ENCODE measurements at regions not wholly inside any gene's neighbourhood (a gene's known extent, or its start where the extent isn't known, plus 50 kb on each side); places are given as distances from the start of the nearest gene placed in this dataset.

DNA sequence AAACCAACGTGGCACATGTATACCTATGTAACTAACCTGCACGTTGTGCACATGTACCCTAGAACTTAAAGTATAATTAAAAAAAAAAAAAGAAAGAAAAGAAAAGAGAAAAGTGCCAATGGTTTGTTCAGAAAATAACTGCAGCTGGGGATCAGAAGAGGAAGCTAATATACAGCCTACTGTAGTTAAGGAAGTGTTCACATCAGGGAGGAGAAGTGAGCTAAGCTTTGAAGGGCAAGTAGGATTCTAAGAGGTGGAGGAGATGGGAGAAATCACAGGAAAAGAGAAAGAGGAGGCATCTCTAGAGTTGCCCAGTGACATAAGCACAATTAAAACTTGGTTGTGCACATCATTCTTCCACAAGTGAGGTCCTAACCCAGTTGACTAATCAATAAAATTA lies 214.4 kb upstream of the DTNBP1 start:
- TF ChIP-seq, protein P1, sequence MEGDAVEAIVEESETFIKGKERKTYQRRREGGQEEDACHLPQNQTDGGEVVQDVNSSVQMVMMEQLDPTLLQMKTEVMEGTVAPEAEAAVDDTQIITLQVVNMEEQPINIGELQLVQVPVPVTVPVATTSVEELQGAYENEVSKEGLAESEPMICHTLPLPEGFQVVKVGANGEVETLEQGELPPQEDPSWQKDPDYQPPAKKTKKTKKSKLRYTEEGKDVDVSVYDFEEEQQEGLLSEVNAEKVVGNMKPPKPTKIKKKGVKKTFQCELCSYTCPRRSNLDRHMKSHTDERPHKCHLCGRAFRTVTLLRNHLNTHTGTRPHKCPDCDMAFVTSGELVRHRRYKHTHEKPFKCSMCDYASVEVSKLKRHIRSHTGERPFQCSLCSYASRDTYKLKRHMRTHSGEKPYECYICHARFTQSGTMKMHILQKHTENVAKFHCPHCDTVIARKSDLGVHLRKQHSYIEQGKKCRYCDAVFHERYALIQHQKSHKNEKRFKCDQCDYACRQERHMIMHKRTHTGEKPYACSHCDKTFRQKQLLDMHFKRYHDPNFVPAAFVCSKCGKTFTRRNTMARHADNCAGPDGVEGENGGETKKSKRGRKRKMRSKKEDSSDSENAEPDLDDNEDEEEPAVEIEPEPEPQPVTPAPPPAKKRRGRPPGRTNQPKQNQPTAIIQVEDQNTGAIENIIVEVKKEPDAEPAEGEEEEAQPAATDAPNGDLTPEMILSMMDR (conservative IDR thresholded peaks at IDR 0.05; ENCODE audit: low read length): no peak
- TF ChIP-seq EZH2phosphoT487 (IDR thresholded peaks at IDR 0.05; ENCODE audit: borderline replicate concordance, low read depth, low read length): no peak

Measured in OCI-LY7 (cell line).